HEK293 (cell line): ENCODE measurements at regions not wholly inside any gene's neighbourhood (a gene's known extent, or its start where the extent isn't known, plus 50 kb on each side); places are given as distances from the start of the nearest gene placed in this dataset.

Source experiments
- CTCF ChIA-PET: fragments of 350-600 bp; formaldehyde crosslinking; extraction: SDS; loops from one replicate; lab custom pipeline; 2021; ENCODE audit warnings: antibody characterized with exemption; lab: Yijun Ruan, JAX
- POLR2A ChIA-PET: fragments of 300-600 bp; formaldehyde crosslinking; extraction: SDS; loops from one replicate; lab custom pipeline; 2020; ENCODE audit warnings: antibody characterized with exemption, inconsistent platforms; lab: Yijun Ruan, JAX
- H3K27ac ChIP-seq: fragments of 200-500 bp; sonication (Bioruptor generic); 2 replicates; pipeline ENCODE4 v1.5.1; 2014; ENCODE audit warnings: low read depth, low read length, control low read depth, inconsistent platforms; ENCODE audit errors: extremely low read depth
- H3K36me3 ChIP-seq, 2 experiments: fragments of 200-500 bp in 1 of 2; sonication (Bioruptor generic) in 1 of 2; 1 replicate in 1 of 2; 2 replicates in 1 of 2; pipeline ENCODE4 v1.5.1; 2014 to 2017; ENCODE audit warnings: inconsistent platforms in 2 of 2, low read length in 2 of 2; ENCODE audit not compliant: control insufficient read depth in 2 of 2, insufficient read depth in 1 of 2
- H3K4me1 ChIP-seq: fragments of 200-500 bp; sonication (Bioruptor generic); 2 replicates; pipeline ENCODE4 v1.5.1; 2014; ENCODE audit warnings: mild to moderate bottlenecking, low read length, inconsistent platforms; ENCODE audit not compliant: control insufficient read depth, insufficient read depth
- H3K4me3 ChIP-seq: 2 replicates; pipeline ENCODE4 v1.5.1; 2011; ENCODE audit warnings: low read depth, mild to moderate bottlenecking, control low read depth, low read length, moderate library complexity
- H3K9me3 ChIP-seq: fragments of 200-500 bp; sonication (Bioruptor generic); 2 replicates; pipeline ENCODE4 v1.5.1; 2014; ENCODE audit warnings: low read depth, low read length, inconsistent platforms; ENCODE audit not compliant: control insufficient read depth, insufficient read depth
- FEZF1 ChIP-seq: fragments of 450-650 bp; formaldehyde crosslinking; IDR thresholded peaks from 2 replicates; pipeline ENCODE4 v1.5.1; 2016; ENCODE audit warnings: missing biosample characterization, missing genetic modification characterization
- GLI4 ChIP-seq: fragments of 450-650 bp; formaldehyde crosslinking; IDR thresholded peaks from 2 replicates; pipeline ENCODE4 v1.5.1; 2016; ENCODE audit warnings: missing biosample characterization, missing genetic modification characterization
- HOXC10 ChIP-seq: sonication (generic); formaldehyde crosslinking; IDR thresholded peaks from 2 replicates; pipeline ENCODE4 v1.8.1; 2023; ENCODE audit warnings: mild to moderate bottlenecking, missing genetic modification reagents
- IKZF3 ChIP-seq: fragments of 450-650 bp; IDR thresholded peaks from 2 replicates; pipeline ENCODE4 v1.5.0; 2018; ENCODE audit warnings: missing biosample characterization, mild to moderate bottlenecking, missing genetic modification characterization, moderate library complexity
- MZF1 ChIP-seq: fragments of 450-650 bp; formaldehyde crosslinking; IDR thresholded peaks from 2 replicates; pipeline ENCODE4 v1.5.1; 2017; ENCODE audit warnings: missing biosample characterization, missing genetic modification characterization, borderline replicate concordance
- REPIN1 ChIP-seq: fragments of 450-650 bp; formaldehyde crosslinking; IDR thresholded peaks from 2 replicates; pipeline ENCODE4 v1.5.1; 2017; ENCODE audit warnings: missing biosample characterization, missing genetic modification characterization, low read depth
- SCRT2 ChIP-seq: fragments of 450-650 bp; formaldehyde crosslinking; IDR thresholded peaks from 2 replicates; pipeline ENCODE4 v1.5.1; 2016; ENCODE audit warnings: missing biosample characterization, missing genetic modification characterization
- SP2 ChIP-seq: fragments of 450-650 bp; formaldehyde crosslinking; IDR thresholded peaks from 2 replicates; pipeline ENCODE4 v1.5.1; 2016; ENCODE audit warnings: missing biosample characterization, missing genetic modification characterization
- ZBTB1 ChIP-seq: fragments of 450-650 bp; formaldehyde crosslinking; IDR thresholded peaks from 2 replicates; pipeline ENCODE4 v1.5.1; 2016; ENCODE audit warnings: missing biosample characterization, missing genetic modification characterization
- ZNF146 ChIP-seq: fragments of 450-650 bp; formaldehyde crosslinking; IDR thresholded peaks from 2 replicates; pipeline ENCODE4 v1.5.1; 2016; ENCODE audit warnings: missing biosample characterization, missing genetic modification characterization
- ZNF174 ChIP-seq: fragments of 450-650 bp; formaldehyde crosslinking; IDR thresholded peaks from 2 replicates; pipeline ENCODE4 v1.5.0; 2017; ENCODE audit warnings: missing biosample characterization, mild to moderate bottlenecking, missing genetic modification characterization
- ZNF211 ChIP-seq: fragments of 450-650 bp; formaldehyde crosslinking; IDR thresholded peaks from 2 replicates; pipeline ENCODE4 v1.5.1; 2016; ENCODE audit warnings: low read depth, missing biosample characterization, missing genetic modification characterization
- ZNF221 ChIP-seq: fragments of 450-650 bp; formaldehyde crosslinking; IDR thresholded peaks from 2 replicates; pipeline ENCODE4 v1.5.1; 2017; ENCODE audit warnings: missing biosample characterization, missing genetic modification characterization, borderline replicate concordance
- ZNF248 ChIP-seq: fragments of 450-650 bp; formaldehyde crosslinking; IDR thresholded peaks from 2 replicates; pipeline ENCODE4 v1.5.1; 2017; ENCODE audit warnings: missing biosample characterization, missing genetic modification characterization
- ZNF354C ChIP-seq: fragments of 450-650 bp; formaldehyde crosslinking; IDR thresholded peaks from 2 replicates; pipeline ENCODE4 v1.5.1; 2016; ENCODE audit warnings: missing biosample characterization, missing genetic modification characterization, low read depth, borderline replicate concordance
- ZNF37A ChIP-seq: fragments of 450-650 bp; IDR thresholded peaks from 2 replicates; pipeline ENCODE4 v1.5.1; 2018; ENCODE audit warnings: missing biosample characterization, missing genetic modification characterization
- ZNF544 ChIP-seq: fragments of 450-650 bp; formaldehyde crosslinking; IDR thresholded peaks from 2 replicates; pipeline ENCODE4 v1.5.0; 2017; ENCODE audit warnings: missing biosample characterization, missing genetic modification characterization
- ZNF548 ChIP-seq: fragments of 450-650 bp; formaldehyde crosslinking; IDR thresholded peaks from 2 replicates; pipeline ENCODE4 v1.5.1; 2016; ENCODE audit warnings: missing biosample characterization, missing genetic modification characterization
- ZNF621 ChIP-seq: fragments of 450-650 bp; formaldehyde crosslinking; IDR thresholded peaks from 2 replicates; pipeline ENCODE4 v1.5.1; 2017; ENCODE audit warnings: missing biosample characterization, missing genetic modification characterization
- ZNF664 ChIP-seq: fragments of 450-650 bp; formaldehyde crosslinking; IDR thresholded peaks from 2 replicates; pipeline ENCODE4 v1.5.1; 2016; ENCODE audit warnings: missing biosample characterization, missing genetic modification characterization
- ZNF747 ChIP-seq: fragments of 450-650 bp; formaldehyde crosslinking; IDR thresholded peaks from 2 replicates; pipeline ENCODE4 v1.5.1; 2016; ENCODE audit warnings: missing biosample characterization, missing genetic modification characterization
- ZNF76 ChIP-seq: fragments of 450-650 bp; formaldehyde crosslinking; IDR thresholded peaks from 2 replicates; pipeline ENCODE4; 2016; ENCODE audit warnings: low read depth, missing biosample characterization, missing genetic modification characterization, borderline replicate concordance
- ZNF791 ChIP-seq: fragments of 450-650 bp; formaldehyde crosslinking; IDR thresholded peaks from 2 replicates; pipeline ENCODE4 v1.5.1; 2016; ENCODE audit warnings: missing biosample characterization, missing genetic modification characterization
- TF ChIP-seq, protein P1 (sequence below): fragments of 450-650 bp; IDR thresholded peaks from 2 replicates; pipeline ENCODE4 v1.5.1; 2018; ENCODE audit warnings: missing biosample characterization, mild to moderate bottlenecking, missing genetic modification characterization
- TF ChIP-seq, protein P2 (sequence below): fragments of 450-650 bp; formaldehyde crosslinking; IDR thresholded peaks from 2 replicates; pipeline ENCODE4 v1.5.1; 2016; ENCODE audit warnings: missing biosample characterization, missing genetic modification characterization

DNA sequence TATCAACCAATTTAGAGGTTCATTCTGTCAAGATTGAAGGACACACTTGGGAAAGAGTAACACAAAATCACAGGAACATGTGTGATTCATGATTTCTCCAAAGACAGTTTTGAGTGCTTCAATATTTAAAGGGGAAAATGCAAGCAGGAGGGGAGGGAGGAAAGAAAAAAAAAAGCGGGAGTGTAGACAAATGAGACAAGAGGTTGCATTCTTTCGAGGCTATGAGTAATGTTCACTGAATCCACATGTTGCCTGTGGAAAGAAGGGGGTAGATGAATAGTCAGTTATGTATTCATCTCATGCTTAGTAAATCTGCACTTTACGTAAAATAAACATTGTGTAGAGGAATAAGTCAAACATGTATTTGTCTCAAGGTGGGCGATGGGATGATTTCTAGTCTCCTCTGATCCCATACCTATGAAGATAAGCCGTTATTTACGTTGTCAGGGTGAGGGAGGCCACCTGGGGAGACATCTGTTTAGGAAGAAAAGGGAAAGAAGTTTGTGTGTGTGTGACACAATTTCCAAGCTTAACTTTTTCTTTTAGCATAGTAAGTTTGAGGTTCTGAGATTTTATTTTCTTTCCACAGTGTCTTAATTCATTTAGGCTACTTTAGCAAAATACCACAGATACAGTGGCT lies 211.0 kb upstream of the ZC3H15 start:
- CTCF ChIA-PET, result interaction anchor here (0.6 kb wide), 1 partner anchor 1143 kb away, joined by 3 read pairs; no protein-coding TSS in a partner anchor
- no peaks in the 10 kb centered on the region for H3K9me3 ChIP-seq
- no peaks in the 10 kb centered on the region for H3K36me3 ChIP-seq
- no peaks in the 10 kb centered on the region for H3K4me1 ChIP-seq
- H3K4me3 ChIP-seq, result no peak overlapping the region
- POLR2A ChIA-PET, result no interaction called here
- H3K27ac ChIP-seq, result no peak overlapping the region
- TF ChIP-seq GLI4 (no peak), ZNF664 (tag by site-specific recombination) (no peak), ZNF621 (no peak), ZBTB1 (tag by site-specific recombination) (no peak), IKZF3 (tag by site-specific recombination) (no peak), MZF1 (tag by site-specific recombination) (no peak), ZNF174 (tag by site-specific recombination) (no peak), ZNF791 (no peak), FEZF1 (tag by site-specific recombination) (no peak), ZNF211 (tag by site-specific recombination) (no peak)
- TF ChIP-seq, protein P1, sequence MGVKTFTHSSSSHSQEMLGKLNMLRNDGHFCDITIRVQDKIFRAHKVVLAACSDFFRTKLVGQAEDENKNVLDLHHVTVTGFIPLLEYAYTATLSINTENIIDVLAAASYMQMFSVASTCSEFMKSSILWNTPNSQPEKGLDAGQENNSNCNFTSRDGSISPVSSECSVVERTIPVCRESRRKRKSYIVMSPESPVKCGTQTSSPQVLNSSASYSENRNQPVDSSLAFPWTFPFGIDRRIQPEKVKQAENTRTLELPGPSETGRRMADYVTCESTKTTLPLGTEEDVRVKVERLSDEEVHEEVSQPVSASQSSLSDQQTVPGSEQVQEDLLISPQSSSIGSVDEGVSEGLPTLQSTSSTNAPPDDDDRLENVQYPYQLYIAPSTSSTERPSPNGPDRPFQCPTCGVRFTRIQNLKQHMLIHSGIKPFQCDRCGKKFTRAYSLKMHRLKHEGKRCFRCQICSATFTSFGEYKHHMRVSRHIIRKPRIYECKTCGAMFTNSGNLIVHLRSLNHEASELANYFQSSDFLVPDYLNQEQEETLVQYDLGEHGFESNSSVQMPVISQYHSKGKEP (tag by site-specific recombination), result no peak
- TF ChIP-seq, protein P2, sequence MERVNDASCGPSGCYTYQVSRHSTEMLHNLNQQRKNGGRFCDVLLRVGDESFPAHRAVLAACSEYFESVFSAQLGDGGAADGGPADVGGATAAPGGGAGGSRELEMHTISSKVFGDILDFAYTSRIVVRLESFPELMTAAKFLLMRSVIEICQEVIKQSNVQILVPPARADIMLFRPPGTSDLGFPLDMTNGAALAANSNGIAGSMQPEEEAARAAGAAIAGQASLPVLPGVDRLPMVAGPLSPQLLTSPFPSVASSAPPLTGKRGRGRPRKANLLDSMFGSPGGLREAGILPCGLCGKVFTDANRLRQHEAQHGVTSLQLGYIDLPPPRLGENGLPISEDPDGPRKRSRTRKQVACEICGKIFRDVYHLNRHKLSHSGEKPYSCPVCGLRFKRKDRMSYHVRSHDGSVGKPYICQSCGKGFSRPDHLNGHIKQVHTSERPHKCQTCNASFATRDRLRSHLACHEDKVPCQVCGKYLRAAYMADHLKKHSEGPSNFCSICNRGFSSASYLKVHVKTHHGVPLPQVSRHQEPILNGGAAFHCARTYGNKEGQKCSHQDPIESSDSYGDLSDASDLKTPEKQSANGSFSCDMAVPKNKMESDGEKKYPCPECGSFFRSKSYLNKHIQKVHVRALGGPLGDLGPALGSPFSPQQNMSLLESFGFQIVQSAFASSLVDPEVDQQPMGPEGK, result no peak

DNA sequence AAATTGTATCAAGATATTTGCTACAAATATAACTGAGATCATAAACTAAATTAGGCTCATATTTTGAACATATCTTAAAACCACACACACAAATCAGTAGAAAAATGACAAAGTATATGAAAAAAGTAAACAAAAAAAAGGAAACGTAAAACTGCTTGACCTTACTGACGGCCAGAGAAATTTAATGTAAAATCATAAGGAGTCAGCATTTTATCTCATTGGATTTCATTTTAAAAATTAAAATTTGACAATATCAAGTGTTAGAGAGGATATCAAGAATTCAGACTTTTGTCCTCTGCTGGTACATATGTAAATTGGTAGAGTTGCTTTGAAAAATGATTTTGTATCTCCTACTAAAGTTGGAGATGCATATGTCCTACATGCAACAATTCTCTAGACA lies 209.2 kb upstream of the ZC3H15 start:
- CTCF ChIA-PET, result no interaction called here
- H3K36me3 ChIP-seq, result no peaks in the 10 kb centered on the region
- no peak overlapping the region for H3K27ac ChIP-seq
- H3K4me1 ChIP-seq, result no peaks in the 10 kb centered on the region
- POLR2A ChIA-PET, result no interaction called here
- no peak overlapping the region for H3K4me3 ChIP-seq
- TF ChIP-seq ZNF37A (tag by site-specific recombination) (no peak), ZNF747 (tag by site-specific recombination) (no peak), HOXC10 (no peak), ZNF354C (tag by site-specific recombination) (no peak), ZNF548 (tag by site-specific recombination) (no peak), REPIN1 (tag by site-specific recombination) (no peak), ZNF221 (tag by site-specific recombination) (no peak), SP2 (no peak), ZNF248 (tag by site-specific recombination) (no peak), SCRT2 (tag by site-specific recombination) (no peak), ZNF76 (tag by site-specific recombination) (no peak), ZNF544 (tag by site-specific recombination) (no peak), ZNF146 (tag by site-specific recombination) (no peak)
- H3K9me3 ChIP-seq, result no peaks in the 10 kb centered on the region
